NCI-H1436 (cell line): ENCODE measurements at regions not wholly inside any gene's neighbourhood (a gene's known extent, or its start where the extent isn't known, plus 50 kb on each side); places are given as distances from the start of the nearest gene placed in this dataset.

Experiments used
- DNase-seq: peaks from one replicate; lab custom pipeline; 2025; lab: John Stamatoyannopoulos, UW

- DNase-seq = no peak
Measured at GRCh38 chr2:160918258-160918657, 242.0 kb upstream of the TANK start.

- DNase-seq = no peak
Measured at GRCh38 chr2:160918906-160919503, 241.2 kb upstream of the TANK start.

GRCh38 chr2:160920061-160920460 lies 240.2 kb upstream of the TANK start:
- DNase-seq = no peak

GRCh38 chr2:160920791-160921303 lies 239.4 kb upstream of the TANK start:
- no peak for DNase-seq

- no peak for DNase-seq
Measured at GRCh38 chr2:160921386-160921964, 238.8 kb upstream of the TANK start.

GRCh38 chr2:160924936-160925353 lies 235.3 kb upstream of the TANK start:
- DNase-seq = no peak

GRCh38 chr2:160925956-160926355 lies 234.3 kb upstream of the TANK start:
- DNase-seq = no peak

- DNase-seq = no peak
Measured at GRCh38 chr2:160927324-160927723, 232.9 kb upstream of the TANK start.

- DNase-seq = no peak
Measured at GRCh38 chr2:160928854-160929301, 231.3 kb upstream of the TANK start.

GRCh38 chr2:160931531-160931930 lies 228.7 kb upstream of the TANK start:
- no peak for DNase-seq

- DNase-seq = no peak
Measured at GRCh38 chr2:160932960-160933359, 227.3 kb upstream of the TANK start.

GRCh38 chr2:160934263-160934662 lies 226.0 kb upstream of the TANK start:
- DNase-seq = no peak

GRCh38 chr2:160934991-160935390 lies 225.2 kb upstream of the TANK start:
- DNase-seq = no peak

- DNase-seq = no peak
Measured at GRCh38 chr2:160936044-160936806, 224.0 kb upstream of the TANK start.

GRCh38 chr2:160940271-160940670 lies 220.0 kb upstream of the TANK start:
- no peak for DNase-seq

GRCh38 chr2:160940699-160941098 lies 219.5 kb upstream of the TANK start:
- DNase-seq = no peak

- no peak for DNase-seq
Measured at GRCh38 chr2:160941290-160941846, 218.9 kb upstream of the TANK start.

- no peak for DNase-seq
Measured at GRCh38 chr2:160942476-160943142, 217.6 kb upstream of the TANK start.

GRCh38 chr2:160943414-160943813 lies 216.8 kb upstream of the TANK start:
- DNase-seq = no peak

GRCh38 chr2:160952464-160953254 lies 207.6 kb upstream of the TANK start:
- DNase-seq = no peak

GRCh38 chr2:160955578-160955977 lies 204.7 kb upstream of the TANK start:
- no peak for DNase-seq
